SU-DHL-6 (cell line): ENCODE measurements at regions not wholly inside any gene's neighbourhood (a gene's known extent, or its start where the extent isn't known, plus 50 kb on each side); places are given as distances from the start of the nearest gene placed in this dataset.

Experiments
- H2AFZ ChIP-seq: fragments of 200-600 bp; sonication (generic); 2 replicates; pipeline ENCODE4 v1.6.1; 2014; ENCODE audit warnings: low read depth, mild to moderate bottlenecking, moderate library complexity, mixed read lengths, antibody characterized with exemption, low read length; ENCODE audit not compliant: severe bottlenecking
- H3F3A ChIP-seq: fragments of 200-600 bp; shearing (Covaris generic); 2 replicates; pipeline ENCODE4 v1.6.0; 2016; ENCODE audit warnings: antibody characterized with exemption, mild to moderate bottlenecking; ENCODE audit not compliant: insufficient read depth
- H3K27ac ChIP-seq: fragments of 200-600 bp; sonication (generic); 2 replicates; pipeline ENCODE4 v1.5.1; 2016; ENCODE audit warnings: low read depth, mild to moderate bottlenecking, low read length, moderate library complexity, mixed read lengths
- H3K27me3 ChIP-seq: fragments of 200-600 bp; sonication (generic), shearing (Covaris generic); 2 replicates; pipeline ENCODE4 v1.6.0; 2014; ENCODE audit warnings: mild to moderate bottlenecking, low read length
- H3K36me3 ChIP-seq: fragments of 200-600 bp; sonication (generic); 2 replicates; pipeline ENCODE4 v1.6.1; 2014; ENCODE audit warnings: mild to moderate bottlenecking, low read length, mixed read lengths
- H3K4me2 ChIP-seq: fragments of 300-600, 200-600 bp; shearing (Covaris generic), sonication (generic); 2 replicates; pipeline ENCODE4 v1.6.0; 2014; ENCODE audit warnings: low read length, low read depth, mild to moderate bottlenecking; ENCODE audit not compliant: poor library complexity, severe bottlenecking
- H3K4me3 ChIP-seq: fragments of 200-600 bp; sonication (generic); 2 replicates; pipeline ENCODE4 v1.5.1; 2014; ENCODE audit warnings: antibody characterized with exemption, low read length, mild to moderate bottlenecking, mixed read lengths; ENCODE audit not compliant: insufficient read depth, poor library complexity, severe bottlenecking
- H3K79me2 ChIP-seq: fragments of 200-600 bp; sonication (generic); 2 replicates; pipeline ENCODE4 v1.6.1; 2014; ENCODE audit warnings: mild to moderate bottlenecking, low read length, moderate library complexity; ENCODE audit not compliant: insufficient read depth
- H3K9ac ChIP-seq: fragments of 200-600 bp; sonication (generic); 2 replicates; pipeline ENCODE4 v1.7.0; 2014; ENCODE audit warnings: mild to moderate bottlenecking, low read length
- H3K9me2 ChIP-seq: fragments of 200-600 bp; sonication (generic); replicated peaks from 2 replicates; pipeline ENCODE4 v1.6.1; 2014; ENCODE audit warnings: low read length; ENCODE audit not compliant: insufficient read depth
- H3K9me3 ChIP-seq: fragments of 200-600 bp; sonication (generic); 2 replicates; pipeline ENCODE4 v1.6.1; 2014; ENCODE audit warnings: low read length, mixed read lengths; ENCODE audit not compliant: insufficient read depth
- H4K20me1 ChIP-seq: fragments of 200-600 bp; sonication (generic); 2 replicates; pipeline ENCODE4 v1.6.1; 2014; ENCODE audit warnings: low read depth, mild to moderate bottlenecking, antibody characterized with exemption, low read length, moderate library complexity, mixed read lengths
- EZH2phosphoT487 ChIP-seq: fragments of 200-600 bp; sonication (generic), shearing (Covaris generic); conservative IDR thresholded peaks from 2 replicates; pipeline ENCODE4 v1.6.1; 2018; ENCODE audit warnings: mild to moderate bottlenecking, antibody characterized with exemption, low read length, moderate library complexity, mixed read lengths
- TF ChIP-seq, protein P1 (sequence below): fragments of 200-600 bp; sonication (generic); IDR thresholded peaks from one replicate; pipeline ENCODE4 v1.5.1; 2017; ENCODE audit warnings: antibody characterized with exemption, mild to moderate bottlenecking, low read length, moderate library complexity; ENCODE audit not compliant: insufficient read depth, poor library complexity, severe bottlenecking

DNA sequence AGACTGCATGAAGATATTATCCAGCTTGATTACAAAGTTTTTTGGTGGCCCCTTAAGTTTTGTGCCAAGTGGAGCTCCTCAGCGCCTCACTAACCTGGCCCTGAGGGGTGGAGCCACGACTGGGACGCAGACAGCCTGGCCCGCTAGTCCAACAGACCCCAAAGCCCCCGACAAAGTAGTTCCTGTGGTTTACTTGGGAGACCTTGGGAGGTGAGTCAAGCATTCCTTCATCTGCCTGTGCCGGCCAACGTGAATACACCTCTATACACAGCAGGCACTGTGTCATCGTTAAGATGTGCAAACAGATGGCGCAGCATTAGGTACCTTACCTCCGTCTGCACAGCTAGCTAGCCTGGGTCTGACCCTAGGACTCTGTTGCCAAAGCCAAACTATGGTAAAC lies 55.0 kb upstream of the LAMA1 start:
- Histone ChIP-seq H3K9me2 (no peaks in the 10 kb centered on the region), H3K27me3 (no peaks in the 10 kb centered on the region), H3K36me3 (no peaks in the 10 kb centered on the region), H3F3A (no peaks in the 10 kb centered on the region), H3K9ac (no peak overlapping the region), H3K27ac (no peak overlapping the region), H3K79me2 (no peaks in the 10 kb centered on the region), H4K20me1 (no peaks in the 10 kb centered on the region), H3K4me3 (no peak overlapping the region), H2AFZ (no peak overlapping the region), H3K4me2 (no peak overlapping the region), H3K9me3 (no peaks in the 10 kb centered on the region)
- no peak for TF ChIP-seq EZH2phosphoT487
- TF ChIP-seq, protein P1, sequence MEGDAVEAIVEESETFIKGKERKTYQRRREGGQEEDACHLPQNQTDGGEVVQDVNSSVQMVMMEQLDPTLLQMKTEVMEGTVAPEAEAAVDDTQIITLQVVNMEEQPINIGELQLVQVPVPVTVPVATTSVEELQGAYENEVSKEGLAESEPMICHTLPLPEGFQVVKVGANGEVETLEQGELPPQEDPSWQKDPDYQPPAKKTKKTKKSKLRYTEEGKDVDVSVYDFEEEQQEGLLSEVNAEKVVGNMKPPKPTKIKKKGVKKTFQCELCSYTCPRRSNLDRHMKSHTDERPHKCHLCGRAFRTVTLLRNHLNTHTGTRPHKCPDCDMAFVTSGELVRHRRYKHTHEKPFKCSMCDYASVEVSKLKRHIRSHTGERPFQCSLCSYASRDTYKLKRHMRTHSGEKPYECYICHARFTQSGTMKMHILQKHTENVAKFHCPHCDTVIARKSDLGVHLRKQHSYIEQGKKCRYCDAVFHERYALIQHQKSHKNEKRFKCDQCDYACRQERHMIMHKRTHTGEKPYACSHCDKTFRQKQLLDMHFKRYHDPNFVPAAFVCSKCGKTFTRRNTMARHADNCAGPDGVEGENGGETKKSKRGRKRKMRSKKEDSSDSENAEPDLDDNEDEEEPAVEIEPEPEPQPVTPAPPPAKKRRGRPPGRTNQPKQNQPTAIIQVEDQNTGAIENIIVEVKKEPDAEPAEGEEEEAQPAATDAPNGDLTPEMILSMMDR, result no peak

DNA sequence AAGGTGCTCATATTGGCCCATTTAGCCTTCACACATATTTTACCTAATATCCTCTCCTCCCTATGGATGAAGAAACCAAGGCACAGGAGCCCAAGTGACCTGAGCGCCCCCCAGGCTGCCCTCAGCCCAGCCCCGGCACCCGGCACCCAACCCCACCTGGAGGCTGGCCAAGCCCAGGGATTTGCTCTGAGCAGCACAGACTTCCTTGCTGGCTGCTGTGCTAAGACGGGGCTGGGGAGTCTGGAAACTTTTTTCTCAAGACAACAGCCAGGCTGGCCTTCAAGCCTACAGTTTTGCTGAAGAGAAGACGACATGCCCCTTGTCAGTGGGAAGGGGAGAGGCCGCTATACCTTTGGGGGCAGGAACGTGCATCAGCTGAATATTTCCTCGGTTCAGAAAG lies 52.7 kb upstream of the LAMA1 start:
- TF ChIP-seq EZH2phosphoT487, result no peak
- TF ChIP-seq, protein P1, result no peak
- no peak overlapping the region for H3K27ac ChIP-seq
- no peaks in the 10 kb centered on the region for H3K36me3 ChIP-seq

DNA sequence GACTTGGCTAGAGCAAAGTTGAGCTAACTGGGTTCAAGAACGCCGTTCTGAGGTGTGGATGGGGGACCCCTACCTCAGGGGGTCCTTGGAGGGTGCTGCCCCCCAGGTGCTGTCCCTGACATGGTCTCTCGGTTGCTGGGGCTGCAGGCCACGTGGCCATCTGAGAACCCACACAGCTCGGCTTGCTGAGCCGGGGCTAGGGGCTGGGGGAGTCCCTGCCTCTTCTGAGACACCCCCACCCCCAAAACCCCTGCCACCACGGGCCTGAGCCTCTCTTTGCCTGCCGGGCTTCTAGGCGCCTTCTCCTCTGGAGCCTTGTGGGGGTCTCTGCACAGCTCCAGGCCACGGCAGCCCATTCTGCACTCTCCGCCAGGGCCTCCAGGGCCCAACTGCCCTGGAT lies 52.0 kb upstream of the LAMA1 start:
- no peaks in the 10 kb centered on the region for H3K27me3 ChIP-seq
- no peaks in the 10 kb centered on the region for H4K20me1 ChIP-seq
- no peaks in the 10 kb centered on the region for H3K36me3 ChIP-seq
- H3K9ac ChIP-seq, result no peak overlapping the region
- H3K9me2 ChIP-seq, result no peaks in the 10 kb centered on the region
- H3F3A ChIP-seq, result no peaks in the 10 kb centered on the region
- H2AFZ ChIP-seq, result no peak overlapping the region
- H3K9me3 ChIP-seq, result no peaks in the 10 kb centered on the region
- no peak overlapping the region for H3K27ac ChIP-seq
- no peak overlapping the region for H3K4me3 ChIP-seq
- H3K4me2 ChIP-seq, result no peak overlapping the region
- TF ChIP-seq, protein P1, result no peak
- TF ChIP-seq EZH2phosphoT487, result no peak
- H3K79me2 ChIP-seq, result no peaks in the 10 kb centered on the region

More for the DNA sequence above, 52.7 kb upstream of the LAMA1 start:
- Histone ChIP-seq H3K9me2 (no peaks in the 10 kb centered on the region), H3K4me2 (no peak overlapping the region), H2AFZ (no peak overlapping the region), H3K9ac (no peak overlapping the region), H3K79me2 (no peaks in the 10 kb centered on the region), H3K9me3 (no peaks in the 10 kb centered on the region), H4K20me1 (no peaks in the 10 kb centered on the region), H3F3A (no peaks in the 10 kb centered on the region), H3K4me3 (no peak overlapping the region), H3K27me3 (no peaks in the 10 kb centered on the region)
